ENCODE measurements at regions not wholly inside any gene's neighbourhood (a gene's known extent, or its start where the extent isn't known, plus 50 kb on each side); places are given as distances from the start of the nearest gene placed in this dataset.

- Mint-ChIP-seq H3K9me3 (peaks cover 3% of the 10 kb centered on the region; the same call in 1 of the 3 replicates), H3K4me1 (no peaks in the 10 kb centered on the region; the same call in 2 of the 3 replicates), H3K27ac (no peak overlapping the region), H3K27me3 (ENCODE audit: insufficient read depth, low read depth, poor library complexity) (peaks cover 1% of the 10 kb centered on the region), H3K4me3 (no peak overlapping the region), H3K36me3 (ENCODE audit: low read depth) (no peaks in the 10 kb centered on the region; the same call in 2 of the 3 replicates)
- Histone ChIP-seq H4K20me1 (replicated peaks; ENCODE audit: insufficient read depth) (no peaks in the 10 kb centered on the region), H3K4me2 (no peak overlapping the region), H3K4me3 (no peak overlapping the region), H3K4me1 (ENCODE audit: insufficient read depth) (no peaks in the 10 kb centered on the region), H3F3A (replicated peaks; ENCODE audit: low read depth) (no peaks in the 10 kb centered on the region), H3K36me3 (ENCODE audit: insufficient read depth) (no peaks in the 10 kb centered on the region), H3K79me2 (replicated peaks; ENCODE audit: insufficient read depth) (no peaks in the 10 kb centered on the region), H3K9me2 (ENCODE audit: insufficient read depth) (peaks cover 5% of the 10 kb centered on the region; the same call in 1 of the 2 replicates), H2AFZ (no peak overlapping the region), H3K27me3 (ENCODE audit: insufficient read depth) (no peaks in the 10 kb centered on the region), H3K27ac (ENCODE audit: low read depth) (no peak overlapping the region)
- TF ChIP-seq ZNF331 (CRISPR knock-in tag; IDR thresholded peaks at IDR 0.05; ENCODE audit: low read depth) (no peak), EZH2phosphoT487 (IDR thresholded peaks at IDR 0.05; ENCODE audit: unreplicated experiment) (no peak)
- no peak for DNase-seq (ENCODE audit: low spot score)
- no peak for ATAC-seq
These were observed 287.4 kb downstream of the IRX1 start for GRCh38 chr5:3883040-3883439.

- Histone ChIP-seq H3K36me3 (ENCODE audit: insufficient read depth) (no peaks in the 10 kb centered on the region), H3K4me2 (no peak overlapping the region), H3K4me1 (ENCODE audit: insufficient read depth) (peaks cover 7% of the 10 kb centered on the region; the same call in 1 of the 2 replicates), H3K4me3 (no peak overlapping the region), H3K27me3 (ENCODE audit: insufficient read depth) (no peaks in the 10 kb centered on the region), H4K20me1 (replicated peaks; ENCODE audit: insufficient read depth) (no peaks in the 10 kb centered on the region), H2AFZ (no peak overlapping the region), H3K27ac (ENCODE audit: low read depth) (no peak overlapping the region), H3F3A (replicated peaks; ENCODE audit: low read depth) (no peaks in the 10 kb centered on the region), H3K9me2 (ENCODE audit: insufficient read depth) (peaks cover 17% of the 10 kb centered on the region), H3K79me2 (replicated peaks; ENCODE audit: insufficient read depth) (no peaks in the 10 kb centered on the region)
- Mint-ChIP-seq H3K36me3 (ENCODE audit: low read depth) (peaks cover under 1% of the 10 kb centered on the region; the same call in 1 of the 3 replicates), H3K27me3 (ENCODE audit: insufficient read depth, low read depth, poor library complexity) (peaks cover 1% of the 10 kb centered on the region), H3K4me3 (no peak overlapping the region), H3K27ac (no peak overlapping the region), H3K9me3 (peaks cover 6% of the 10 kb centered on the region; the same call in 2 of the 3 replicates), H3K4me1 (peaks cover 15% of the 10 kb centered on the region)
- ATAC-seq (no peak), DNase-seq (ENCODE audit: low spot score) (no peak)
- TF ChIP-seq ETS1 (IDR thresholded peaks at IDR 0.05) (no peak), CREB1 (CRISPR knock-in tag; IDR thresholded peaks at IDR 0.05; ENCODE audit: low read depth) (no peak), NANOG (IDR thresholded peaks at IDR 0.05; ENCODE audit: borderline replicate concordance) (no peak), EZH2phosphoT487 (IDR thresholded peaks at IDR 0.05; ENCODE audit: unreplicated experiment) (no peak), ZNF462 (CRISPR knock-in tag; IDR thresholded peaks at IDR 0.05) (no peak), REST (IDR thresholded peaks at IDR 0.05; ENCODE audit: unreplicated experiment) (no peak), POLR2AphosphoS5 (IDR thresholded peaks at IDR 0.05; ENCODE audit: low read depth) (no peak)
These were observed 291.2 kb downstream of the IRX1 start for GRCh38 chr5:3886524-3887451.

All from GM23338 (cell line).